Astrocyte of the spinal cord (primary cell): ENCODE measurements at regions not wholly inside any gene's neighbourhood (a gene's known extent, or its start where the extent isn't known, plus 50 kb on each side); places are given as distances from the start of the nearest gene placed in this dataset.

Experiments
- DNase-seq: peaks from one replicate; pipeline ENCODE4 v3.0.0; 2011; ENCODE audit warnings: low read depth, low spot score
- H3K4me3 ChIP-seq: 2 replicates; pipeline ENCODE4 v1.5.1; 2011; ENCODE audit warnings: low read depth, mild to moderate bottlenecking, low read length, moderate library complexity
- in situ Hi-C: cut with HindIII; loops from 2 replicates; pipeline ENCODE4 v1.10.0; 2017; ENCODE audit warnings: low sequenced_read_pairs
- TF ChIP-seq, protein P1 (sequence below): IDR thresholded peaks from 2 replicates; pipeline ENCODE4 v1.5.1; 2012; ENCODE audit warnings: low read depth, mild to moderate bottlenecking, low read length, inconsistent platforms

DNA sequence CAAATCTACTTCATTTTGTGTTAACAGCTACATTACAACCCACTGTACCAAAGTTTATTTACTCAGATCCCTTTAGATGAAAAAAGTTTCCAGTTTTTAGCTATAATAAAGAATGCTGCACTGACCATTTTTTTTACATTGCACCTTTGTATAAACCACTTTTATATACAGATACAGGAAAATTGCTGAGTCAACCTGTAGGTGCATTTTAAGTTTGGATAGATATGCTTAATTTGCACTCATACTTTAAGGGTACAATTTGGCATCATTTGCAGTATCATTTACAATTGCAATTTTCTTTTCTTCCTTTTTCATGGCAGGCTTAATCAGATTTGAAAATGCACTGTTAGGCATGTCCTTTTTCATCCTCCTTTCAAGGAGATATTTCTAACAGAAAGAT lies 257.8 kb upstream of the LMO3 start:
- TF ChIP-seq, protein P1, sequence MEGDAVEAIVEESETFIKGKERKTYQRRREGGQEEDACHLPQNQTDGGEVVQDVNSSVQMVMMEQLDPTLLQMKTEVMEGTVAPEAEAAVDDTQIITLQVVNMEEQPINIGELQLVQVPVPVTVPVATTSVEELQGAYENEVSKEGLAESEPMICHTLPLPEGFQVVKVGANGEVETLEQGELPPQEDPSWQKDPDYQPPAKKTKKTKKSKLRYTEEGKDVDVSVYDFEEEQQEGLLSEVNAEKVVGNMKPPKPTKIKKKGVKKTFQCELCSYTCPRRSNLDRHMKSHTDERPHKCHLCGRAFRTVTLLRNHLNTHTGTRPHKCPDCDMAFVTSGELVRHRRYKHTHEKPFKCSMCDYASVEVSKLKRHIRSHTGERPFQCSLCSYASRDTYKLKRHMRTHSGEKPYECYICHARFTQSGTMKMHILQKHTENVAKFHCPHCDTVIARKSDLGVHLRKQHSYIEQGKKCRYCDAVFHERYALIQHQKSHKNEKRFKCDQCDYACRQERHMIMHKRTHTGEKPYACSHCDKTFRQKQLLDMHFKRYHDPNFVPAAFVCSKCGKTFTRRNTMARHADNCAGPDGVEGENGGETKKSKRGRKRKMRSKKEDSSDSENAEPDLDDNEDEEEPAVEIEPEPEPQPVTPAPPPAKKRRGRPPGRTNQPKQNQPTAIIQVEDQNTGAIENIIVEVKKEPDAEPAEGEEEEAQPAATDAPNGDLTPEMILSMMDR, result no peak
- no peak for DNase-seq
- in situ Hi-C loops, result no loop called here
- H3K4me3 ChIP-seq, result no peak overlapping the region

DNA sequence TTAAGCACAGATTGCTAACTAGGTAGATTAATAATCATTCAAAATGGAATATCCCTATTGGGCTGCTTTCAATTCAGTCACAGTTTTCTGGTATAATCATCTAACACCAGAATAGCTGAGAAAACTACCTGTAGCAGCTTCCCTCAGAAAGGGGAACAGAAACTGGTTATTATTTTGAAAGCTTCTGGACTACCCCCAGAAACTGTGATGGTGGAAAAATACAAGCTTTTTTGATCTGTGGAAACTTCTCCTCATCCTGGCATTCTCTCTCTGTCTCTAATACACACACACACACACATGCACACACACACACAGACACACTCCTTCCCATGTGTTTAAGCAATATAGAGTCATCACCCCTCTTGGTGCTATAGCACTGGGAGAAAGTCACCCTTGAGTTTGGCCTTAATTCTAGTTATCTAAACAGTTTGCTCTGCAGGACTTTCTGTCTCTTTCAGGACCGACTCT lies 251.5 kb upstream of the LMO3 start:
- no peak for DNase-seq
- H3K4me3 ChIP-seq, result no peak overlapping the region
- TF ChIP-seq, protein P1, result no peak
- in situ Hi-C loops, result no loop called here

DNA sequence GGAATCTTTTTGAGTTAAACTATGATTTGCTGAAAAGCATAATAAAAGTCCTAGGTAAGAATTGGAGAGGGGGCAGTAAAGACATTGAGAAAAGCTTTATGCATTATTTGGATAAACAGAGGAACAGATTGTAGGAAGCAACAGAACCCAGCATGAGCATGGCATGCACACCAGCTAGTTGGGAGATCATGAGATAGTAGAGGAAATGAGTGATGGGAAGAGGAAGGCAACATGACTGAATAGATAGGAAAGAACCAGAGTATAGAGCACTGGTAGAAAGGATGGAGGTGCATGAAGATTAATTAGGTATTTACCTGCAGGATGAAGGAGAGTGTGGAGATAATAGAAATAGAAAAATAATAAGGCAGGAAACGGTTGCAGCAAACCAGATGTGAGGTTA lies 248.5 kb upstream of the LMO3 start:
- no peak overlapping the region for H3K4me3 ChIP-seq
- DNase-seq, result no peak
- in situ Hi-C loops, result no loop called here
- TF ChIP-seq, protein P1, result no peak

DNA sequence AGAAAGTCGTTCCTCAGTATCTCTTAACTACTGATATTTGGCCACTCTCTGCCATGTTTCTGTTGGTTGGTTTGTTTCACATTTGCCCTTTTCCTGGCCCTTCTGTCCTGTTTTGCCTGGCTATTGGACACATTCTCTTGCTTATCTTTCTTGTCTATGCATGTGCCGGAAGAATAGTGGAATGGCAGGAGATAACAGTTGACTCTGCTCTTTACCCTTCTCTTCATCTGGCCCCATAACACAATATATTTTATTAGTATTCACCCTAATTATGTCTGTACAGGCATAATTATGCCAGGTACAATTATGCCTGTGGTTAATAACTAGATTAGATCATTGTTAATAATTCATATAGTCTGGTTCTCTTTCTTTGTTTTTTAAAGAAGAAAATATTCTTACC lies 243.5 kb upstream of the LMO3 start:
- H3K4me3 ChIP-seq, result no peak overlapping the region
- DNase-seq, result no peak
- in situ Hi-C loops, result no loop called here
- TF ChIP-seq, protein P1, result no peak

DNA sequence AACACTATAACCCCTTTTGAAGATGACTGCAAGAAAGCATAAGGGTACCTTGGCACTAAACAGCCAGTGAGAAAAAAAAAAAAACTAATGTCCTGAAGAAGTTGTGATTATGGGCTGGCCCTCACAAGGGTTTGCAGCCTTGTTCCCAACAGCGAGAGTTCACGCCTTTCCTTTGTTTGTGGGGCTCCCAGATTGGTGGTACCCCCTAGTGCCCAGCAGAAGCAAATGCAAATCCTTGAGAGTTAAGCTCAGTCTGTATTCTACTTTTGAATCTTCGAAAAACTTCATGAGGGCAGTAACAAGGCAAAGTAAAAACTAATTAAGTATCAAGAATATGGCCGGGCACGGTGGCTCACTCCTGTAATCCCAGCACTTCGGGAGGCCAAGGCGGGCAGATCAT lies 238.9 kb upstream of the LMO3 start:
- no peak overlapping the region for H3K4me3 ChIP-seq
- no peak for DNase-seq
- in situ Hi-C loops, result no loop called here
- TF ChIP-seq, protein P1, result no peak

DNA sequence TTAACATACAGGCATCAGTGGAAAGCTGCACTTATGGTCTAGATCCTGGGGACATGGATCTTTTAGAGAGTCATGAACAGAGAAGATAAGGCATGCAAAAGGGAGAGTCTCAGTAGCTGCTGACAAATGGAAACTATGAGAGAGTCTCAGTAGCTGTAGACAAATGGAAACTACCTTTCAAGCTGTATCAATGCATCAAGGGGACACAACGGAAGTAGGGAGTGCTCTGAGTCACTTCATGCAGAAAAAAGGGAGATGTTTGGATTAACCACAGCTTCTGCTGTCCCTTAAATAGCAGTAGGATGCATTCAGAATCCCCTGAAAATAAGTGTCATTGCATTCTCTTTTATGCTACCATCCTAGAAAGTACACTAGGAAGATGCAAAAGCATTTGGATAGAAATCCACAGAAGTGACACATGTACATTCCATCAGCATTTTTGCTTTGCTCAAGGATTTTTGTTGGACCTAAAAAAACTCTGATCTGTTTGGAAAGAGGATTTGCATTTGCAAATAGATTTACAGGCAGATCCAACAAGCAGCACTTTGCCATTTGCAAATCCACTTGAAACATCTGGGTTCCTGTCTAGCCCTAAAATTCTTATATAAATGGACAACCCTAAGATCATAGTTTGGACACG lies 227.5 kb upstream of the LMO3 start:
- no peak overlapping the region for H3K4me3 ChIP-seq
- TF ChIP-seq, protein P1, result no peak
- in situ Hi-C loops, result no loop called here
- no peak for DNase-seq
